HEK293 (cell line): ENCODE measurements at regions not wholly inside any gene's neighbourhood (a gene's known extent, or its start where the extent isn't known, plus 50 kb on each side); places are given as distances from the start of the nearest gene placed in this dataset.

ENCODE experiments used
- CTCF ChIA-PET: fragments of 350-600 bp; formaldehyde crosslinking; extraction: SDS; loops from one replicate; lab custom pipeline; 2021; ENCODE audit warnings: antibody characterized with exemption; lab: Yijun Ruan, JAX
- POLR2A ChIA-PET: fragments of 300-600 bp; formaldehyde crosslinking; extraction: SDS; loops from one replicate; lab custom pipeline; 2020; ENCODE audit warnings: antibody characterized with exemption, inconsistent platforms; lab: Yijun Ruan, JAX
- H3K27ac ChIP-seq: fragments of 200-500 bp; sonication (Bioruptor generic); 2 replicates; pipeline ENCODE4 v1.5.1; 2014; ENCODE audit warnings: low read depth, low read length, control low read depth, inconsistent platforms; ENCODE audit errors: extremely low read depth
- H3K36me3 ChIP-seq, 2 experiments: fragments of 200-500 bp in 1 of 2; sonication (Bioruptor generic) in 1 of 2; 1 replicate in 1 of 2; 2 replicates in 1 of 2; pipeline ENCODE4 v1.5.1; 2014 to 2017; ENCODE audit warnings: inconsistent platforms in 2 of 2, low read length in 2 of 2; ENCODE audit not compliant: control insufficient read depth in 2 of 2, insufficient read depth in 1 of 2
- H3K4me1 ChIP-seq: fragments of 200-500 bp; sonication (Bioruptor generic); 2 replicates; pipeline ENCODE4 v1.5.1; 2014; ENCODE audit warnings: mild to moderate bottlenecking, low read length, inconsistent platforms; ENCODE audit not compliant: control insufficient read depth, insufficient read depth
- H3K4me3 ChIP-seq: 2 replicates; pipeline ENCODE4 v1.5.1; 2011; ENCODE audit warnings: low read depth, mild to moderate bottlenecking, control low read depth, low read length, moderate library complexity
- H3K9me3 ChIP-seq: fragments of 200-500 bp; sonication (Bioruptor generic); 2 replicates; pipeline ENCODE4 v1.5.1; 2014; ENCODE audit warnings: low read depth, low read length, inconsistent platforms; ENCODE audit not compliant: control insufficient read depth, insufficient read depth
- GLI4 ChIP-seq: fragments of 450-650 bp; formaldehyde crosslinking; IDR thresholded peaks from 2 replicates; pipeline ENCODE4 v1.5.1; 2016; ENCODE audit warnings: missing biosample characterization, missing genetic modification characterization
- GLIS1 ChIP-seq: fragments of 450-650 bp; formaldehyde crosslinking; IDR thresholded peaks from 2 replicates; pipeline ENCODE4 v1.5.1; 2016; ENCODE audit warnings: missing biosample characterization, missing genetic modification characterization
- KLF10 ChIP-seq: fragments of 450-650 bp; IDR thresholded peaks from 2 replicates; pipeline ENCODE4 v1.5.1; 2018; ENCODE audit warnings: missing biosample characterization, mild to moderate bottlenecking, missing genetic modification characterization
- KLF16 ChIP-seq: fragments of 450-650 bp; formaldehyde crosslinking; IDR thresholded peaks from 2 replicates; pipeline ENCODE4 v1.5.1; 2017; ENCODE audit warnings: missing biosample characterization, missing genetic modification characterization
- SP3 ChIP-seq: fragments of 450-650 bp; formaldehyde crosslinking; IDR thresholded peaks from 2 replicates; pipeline ENCODE4 v1.5.1; 2016; ENCODE audit warnings: missing biosample characterization, missing genetic modification characterization
- TRIM28 ChIP-seq: IDR thresholded peaks from 2 replicates; pipeline ENCODE4 v1.6.1; 2011; ENCODE audit warnings: low read length, control low read depth, borderline replicate concordance
- ZBTB21 ChIP-seq: fragments of 450-650 bp; formaldehyde crosslinking; IDR thresholded peaks from 2 replicates; pipeline ENCODE4 v1.5.1; 2017; ENCODE audit warnings: missing biosample characterization, missing genetic modification characterization
- ZBTB49 ChIP-seq: fragments of 450-650 bp; formaldehyde crosslinking; IDR thresholded peaks from 2 replicates; pipeline ENCODE4 v1.5.1; 2016; ENCODE audit warnings: missing biosample characterization, missing genetic modification characterization, low read depth
- ZEB2 ChIP-seq: fragments of 450-650 bp; formaldehyde crosslinking; IDR thresholded peaks from 2 replicates; pipeline ENCODE4 v1.5.1; 2016; ENCODE audit warnings: missing biosample characterization, missing genetic modification characterization
- ZNF121 ChIP-seq: fragments of 450-650 bp; formaldehyde crosslinking; IDR thresholded peaks from 2 replicates; pipeline ENCODE4 v1.5.1; 2016; ENCODE audit warnings: missing biosample characterization, missing genetic modification characterization
- ZNF248 ChIP-seq: fragments of 450-650 bp; formaldehyde crosslinking; IDR thresholded peaks from 2 replicates; pipeline ENCODE4 v1.5.1; 2017; ENCODE audit warnings: missing biosample characterization, missing genetic modification characterization
- ZNF324 ChIP-seq: fragments of 450-650 bp; formaldehyde crosslinking; IDR thresholded peaks from 2 replicates; pipeline ENCODE4 v1.5.1; 2016; ENCODE audit warnings: missing biosample characterization, missing genetic modification characterization
- ZNF37A ChIP-seq: fragments of 450-650 bp; IDR thresholded peaks from 2 replicates; pipeline ENCODE4 v1.5.1; 2018; ENCODE audit warnings: missing biosample characterization, missing genetic modification characterization
- ZNF394 ChIP-seq: fragments of 450-650 bp; formaldehyde crosslinking; IDR thresholded peaks from 2 replicates; pipeline ENCODE4 v1.5.1; 2016; ENCODE audit warnings: missing biosample characterization, missing genetic modification characterization, mild to moderate bottlenecking, moderate library complexity, borderline replicate concordance
- ZNF513 ChIP-seq: fragments of 450-650 bp; IDR thresholded peaks from 2 replicates; pipeline ENCODE4 v1.5.1; 2018; ENCODE audit warnings: missing biosample characterization, missing genetic modification characterization
- ZNF555 ChIP-seq: fragments of 450-650 bp; formaldehyde crosslinking; conservative IDR thresholded peaks from 2 replicates; pipeline ENCODE4 v1.5.1; 2017; ENCODE audit warnings: missing biosample characterization, mild to moderate bottlenecking, missing genetic modification characterization, inconsistent platforms
- ZNF585B ChIP-seq: fragments of 450-650 bp; formaldehyde crosslinking; IDR thresholded peaks from 2 replicates; pipeline ENCODE4 v1.5.1; 2016; ENCODE audit warnings: missing biosample characterization, missing genetic modification characterization
- ZNF623 ChIP-seq: fragments of 450-650 bp; formaldehyde crosslinking; IDR thresholded peaks from 2 replicates; pipeline ENCODE4 v1.5.1; 2016; ENCODE audit warnings: missing biosample characterization, missing genetic modification characterization
- ZNF626 ChIP-seq: fragments of 450-650 bp; sonication (Bioruptor Pico); formaldehyde crosslinking; IDR thresholded peaks from 2 replicates; pipeline ENCODE4 v1.5.1; 2018; ENCODE audit warnings: missing biosample characterization, missing genetic modification characterization, inconsistent platforms
- ZNF629 ChIP-seq: fragments of 450-650 bp; formaldehyde crosslinking; IDR thresholded peaks from 2 replicates; pipeline ENCODE4 v1.5.1; 2017; ENCODE audit warnings: missing biosample characterization, missing genetic modification characterization
- ZNF660 ChIP-seq: fragments of 450-650 bp; IDR thresholded peaks from 2 replicates; pipeline ENCODE4 v1.5.1; 2018; ENCODE audit warnings: missing biosample characterization, mild to moderate bottlenecking, missing genetic modification characterization
- ZNF747 ChIP-seq: fragments of 450-650 bp; formaldehyde crosslinking; IDR thresholded peaks from 2 replicates; pipeline ENCODE4 v1.5.1; 2016; ENCODE audit warnings: missing biosample characterization, missing genetic modification characterization
- ZNF830 ChIP-seq: fragments of 450-650 bp; IDR thresholded peaks from 2 replicates; pipeline ENCODE4 v1.5.0; 2018; ENCODE audit warnings: missing biosample characterization, missing genetic modification characterization, low read depth, mild to moderate bottlenecking, moderate library complexity
- TF ChIP-seq, protein P1 (sequence below): fragments of 450-650 bp; formaldehyde crosslinking; IDR thresholded peaks from 2 replicates; pipeline ENCODE4 v1.5.1; 2016; ENCODE audit warnings: missing biosample characterization, missing genetic modification characterization
- TF ChIP-seq, protein P2 (sequence below): fragments of 450-650 bp; formaldehyde crosslinking; IDR thresholded peaks from 2 replicates; pipeline ENCODE4 v1.5.1; 2016; ENCODE audit warnings: missing biosample characterization, missing genetic modification characterization
- TF ChIP-seq, protein P3 (sequence below): fragments of 450-650 bp; formaldehyde crosslinking; IDR thresholded peaks from 2 replicates; pipeline ENCODE4 v1.5.1; 2017; ENCODE audit warnings: missing biosample characterization, missing genetic modification characterization
- TF ChIP-seq, protein P4 (sequence below): fragments of 450-650 bp; formaldehyde crosslinking; IDR thresholded peaks from 2 replicates; pipeline ENCODE4 v1.5.1; 2016; ENCODE audit warnings: missing biosample characterization, missing genetic modification characterization
- TF ChIP-seq, protein P5 (sequence below): fragments of 450-650 bp; formaldehyde crosslinking; IDR thresholded peaks from 2 replicates; pipeline ENCODE4 v1.5.1; 2016; ENCODE audit warnings: missing biosample characterization, missing genetic modification characterization

DNA sequence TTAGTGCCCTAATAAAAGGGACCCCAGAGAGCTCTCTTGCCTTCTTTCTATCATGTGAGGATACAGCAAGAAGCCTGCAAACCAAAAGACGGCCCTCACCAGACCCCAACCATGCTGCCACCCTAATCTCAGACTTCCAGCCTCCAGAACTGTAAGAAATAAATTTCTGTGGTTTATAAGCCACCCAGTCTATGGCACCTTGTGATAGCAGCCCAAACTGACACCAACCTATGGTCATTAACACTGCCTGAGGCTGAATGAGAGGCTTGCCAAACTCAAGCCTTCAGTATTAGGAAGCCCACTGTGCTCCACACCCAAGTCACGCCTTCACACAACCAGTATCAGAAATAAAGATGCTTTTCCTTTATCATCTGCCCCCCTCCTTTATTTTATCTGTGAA lies 127.3 kb upstream of the KLF3 start:
- H3K9me3 ChIP-seq: no peaks in the 10 kb centered on the region
- H3K27ac ChIP-seq: no peak overlapping the region
- TF ChIP-seq ZNF37A (no peak), ZNF626 (tag by site-specific recombination) (no peak), ZNF513 (tag by site-specific recombination) (no peak), ZBTB49 (tag by site-specific recombination) (no peak), ZNF121 (no peak), GLI4 (tag by site-specific recombination) (no peak), ZNF629 (no peak), ZBTB21 (no peak), KLF10 (no peak), ZNF555 (tag by site-specific recombination) (no peak), ZNF394 (tag by site-specific recombination) (no peak), TRIM28 (no peak), ZNF585B (no peak), ZNF623 (tag by site-specific recombination) (no peak), SP3 (tag by site-specific recombination) (no peak), GLIS1 (tag by site-specific recombination) (no peak), ZNF747 (no peak), ZNF248 (tag by site-specific recombination) (no peak)
- TF ChIP-seq, protein P1, sequence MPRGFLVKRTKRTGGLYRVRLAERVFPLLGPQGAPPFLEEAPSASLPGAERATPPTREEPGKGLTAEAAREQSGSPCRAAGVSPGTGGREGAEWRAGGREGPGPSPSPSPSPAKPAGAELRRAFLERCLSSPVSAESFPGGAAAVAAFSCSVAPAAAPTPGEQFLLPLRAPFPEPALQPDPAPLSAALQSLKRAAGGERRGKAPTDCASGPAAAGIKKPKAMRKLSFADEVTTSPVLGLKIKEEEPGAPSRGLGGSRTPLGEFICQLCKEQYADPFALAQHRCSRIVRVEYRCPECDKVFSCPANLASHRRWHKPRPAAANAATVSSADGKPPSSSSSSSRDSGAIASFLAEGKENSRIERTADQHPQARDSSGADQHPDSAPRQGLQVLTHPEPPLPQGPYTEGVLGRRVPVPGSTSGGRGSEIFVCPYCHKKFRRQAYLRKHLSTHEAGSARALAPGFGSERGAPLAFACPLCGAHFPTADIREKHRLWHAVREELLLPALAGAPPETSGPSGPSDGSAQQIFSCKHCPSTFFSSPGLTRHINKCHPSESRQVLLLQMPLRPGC (tag by site-specific recombination): no peak
- TF ChIP-seq, protein P2, sequence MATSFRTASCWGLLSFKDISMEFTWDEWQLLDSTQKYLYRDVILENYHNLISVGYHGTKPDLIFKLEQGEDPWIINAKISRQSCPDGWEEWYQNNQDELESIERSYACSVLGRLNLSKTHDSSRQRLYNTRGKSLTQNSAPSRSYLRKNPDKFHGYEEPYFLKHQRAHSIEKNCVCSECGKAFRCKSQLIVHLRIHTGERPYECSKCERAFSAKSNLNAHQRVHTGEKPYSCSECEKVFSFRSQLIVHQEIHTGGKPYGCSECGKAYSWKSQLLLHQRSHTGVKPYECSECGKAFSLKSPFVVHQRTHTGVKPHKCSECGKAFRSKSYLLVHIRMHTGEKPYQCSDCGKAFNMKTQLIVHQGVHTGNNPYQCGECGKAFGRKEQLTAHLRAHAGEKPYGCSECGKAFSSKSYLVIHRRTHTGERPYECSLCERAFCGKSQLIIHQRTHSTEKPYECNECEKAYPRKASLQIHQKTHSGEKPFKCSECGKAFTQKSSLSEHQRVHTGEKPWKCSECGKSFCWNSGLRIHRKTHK (tag by site-specific recombination): no peak
- no peaks in the 10 kb centered on the region for H3K4me1 ChIP-seq
- ChIA-PET POLR2A (no interaction called here), CTCF (no interaction called here)
- H3K4me3 ChIP-seq: no peak overlapping the region
- H3K36me3 ChIP-seq: no peaks in the 10 kb centered on the region

DNA sequence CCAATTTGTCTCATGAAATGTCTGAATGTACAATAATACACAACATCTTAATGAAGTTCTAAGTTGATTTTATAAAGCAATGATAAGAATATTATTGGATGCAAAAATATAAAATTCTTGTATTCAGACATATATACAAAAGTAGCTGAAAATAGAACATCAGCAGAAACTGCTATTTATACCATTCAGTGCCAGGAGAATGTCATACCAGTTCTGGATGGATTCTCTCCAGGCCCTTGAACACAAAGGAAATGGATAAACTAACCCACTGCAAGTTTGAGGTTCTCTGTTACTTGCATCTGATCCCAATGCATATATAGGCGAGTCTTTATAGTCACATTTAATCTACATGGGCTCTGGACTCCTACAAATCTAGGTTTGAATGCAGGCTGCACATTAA lies 126.3 kb upstream of the KLF3 start:
- Histone ChIP-seq H3K4me3 (no peak overlapping the region), H3K36me3 (no peaks in the 10 kb centered on the region), H3K9me3 (no peaks in the 10 kb centered on the region), H3K27ac (no peak overlapping the region), H3K4me1 (no peaks in the 10 kb centered on the region)
- CTCF ChIA-PET: interaction anchor here (1.1 kb wide), 2 partner anchors 9 to 139 kb away, joined by 3 read pairs; no protein-coding TSS in a partner anchor
- POLR2A ChIA-PET: no interaction called here
- TF ChIP-seq KLF16 (no peak), ZNF660 (tag by site-specific recombination) (no peak), ZNF830 (tag by site-specific recombination) (no peak), ZNF324 (tag by site-specific recombination) (no peak), ZEB2 (tag by site-specific recombination) (no peak)
- TF ChIP-seq, protein P3, sequence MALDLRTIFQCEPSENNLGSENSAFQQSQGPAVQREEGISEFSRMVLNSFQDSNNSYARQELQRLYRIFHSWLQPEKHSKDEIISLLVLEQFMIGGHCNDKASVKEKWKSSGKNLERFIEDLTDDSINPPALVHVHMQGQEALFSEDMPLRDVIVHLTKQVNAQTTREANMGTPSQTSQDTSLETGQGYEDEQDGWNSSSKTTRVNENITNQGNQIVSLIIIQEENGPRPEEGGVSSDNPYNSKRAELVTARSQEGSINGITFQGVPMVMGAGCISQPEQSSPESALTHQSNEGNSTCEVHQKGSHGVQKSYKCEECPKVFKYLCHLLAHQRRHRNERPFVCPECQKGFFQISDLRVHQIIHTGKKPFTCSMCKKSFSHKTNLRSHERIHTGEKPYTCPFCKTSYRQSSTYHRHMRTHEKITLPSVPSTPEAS (tag by site-specific recombination): no peak
- TF ChIP-seq, protein P4, sequence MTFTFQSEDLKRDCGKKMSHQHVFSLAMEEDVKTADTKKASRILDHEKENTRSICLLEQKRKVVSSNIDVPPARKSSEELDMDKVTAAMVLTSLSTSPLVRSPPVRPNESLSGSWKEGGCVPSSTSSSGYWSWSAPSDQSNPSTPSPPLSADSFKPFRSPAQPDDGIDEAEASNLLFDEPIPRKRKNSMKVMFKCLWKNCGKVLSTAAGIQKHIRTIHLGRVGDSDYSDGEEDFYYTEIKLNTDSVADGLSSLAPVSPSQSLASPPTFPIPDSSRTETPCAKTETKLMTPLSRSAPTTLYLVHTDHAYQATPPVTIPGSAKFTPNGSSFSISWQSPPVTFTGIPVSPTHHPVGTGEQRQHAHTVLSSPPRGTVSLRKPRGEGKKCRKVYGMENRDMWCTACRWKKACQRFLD (tag by site-specific recombination): no peak
- TF ChIP-seq, protein P5, sequence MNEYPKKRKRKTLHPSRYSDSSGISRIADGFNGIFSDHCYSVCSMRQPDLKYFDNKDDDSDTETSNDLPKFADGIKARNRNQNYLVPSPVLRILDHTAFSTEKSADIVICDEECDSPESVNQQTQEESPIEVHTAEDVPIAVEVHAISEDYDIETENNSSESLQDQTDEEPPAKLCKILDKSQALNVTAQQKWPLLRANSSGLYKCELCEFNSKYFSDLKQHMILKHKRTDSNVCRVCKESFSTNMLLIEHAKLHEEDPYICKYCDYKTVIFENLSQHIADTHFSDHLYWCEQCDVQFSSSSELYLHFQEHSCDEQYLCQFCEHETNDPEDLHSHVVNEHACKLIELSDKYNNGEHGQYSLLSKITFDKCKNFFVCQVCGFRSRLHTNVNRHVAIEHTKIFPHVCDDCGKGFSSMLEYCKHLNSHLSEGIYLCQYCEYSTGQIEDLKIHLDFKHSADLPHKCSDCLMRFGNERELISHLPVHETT (tag by site-specific recombination): no peak
